Spleen (tissue), 7 donors: ENCODE measurements at regions not wholly inside any gene's neighbourhood (a gene's known extent, or its start where the extent isn't known, plus 50 kb on each side); places are given as distances from the start of the nearest gene placed in this dataset.

Experiments used
- CTCF ChIP-seq, 11 experiments: fragments of 200-600 bp in 7 of 11; fragments of 450-650 bp in 4 of 11; sonication (generic) in 4 of 11; IDR thresholded peaks in 8 of 11; conservative IDR thresholded peaks in 3 of 11; 1 replicate in 7 of 11; 2 replicates in 4 of 11; pipeline versions ENCODE4 v1.4.0 to v1.8.0; 2016 to 2021; ENCODE audit warnings: antibody characterized with exemption in 11 of 11, inconsistent platforms in 4 of 11, mild to moderate bottlenecking in 1 of 11
- POLR2AphosphoS5 ChIP-seq, 3 donors: sonication (generic); formaldehyde crosslinking; IDR thresholded peaks; one replicate each; pipeline ENCODE4 v1.5.1; 2017; ENCODE audit warnings: antibody characterized with exemption in 3 of 3
- donor health status: DM: no; HTN: no; CAD: no; lungs with moderate emphysema.
- donor health status: DM: no; HTN: no; CAD: no.
- donor health status: DM: no; HTN: no; CAD: no.

- TF ChIP-seq CTCF (IDR thresholded peaks at IDR 0.05 in 8 of 11, conservative IDR thresholded peaks at IDR 0.05 in 3 of 11) (no peak), POLR2AphosphoS5 (IDR thresholded peaks at IDR 0.05) (no peak)
These were observed 260.2 kb downstream of the PHF14 start for GRCh38 chr7:11233871-11234270.
